H1 (cell line): ENCODE measurements at regions not wholly inside any gene's neighbourhood (a gene's known extent, or its start where the extent isn't known, plus 50 kb on each side); places are given as distances from the start of the nearest gene placed in this dataset.

Source experiments
- CTCF ChIA-PET: fragments of 300-600 bp; sonication (Branson Sonifier 250); formaldehyde crosslinking; loops from one replicate; lab custom pipeline; 2021; ENCODE audit not compliant: partially characterized antibody; lab: Charles Lee
- POLR2A ChIA-PET: fragments of 300-600 bp; sonication (Branson Sonifier 250); formaldehyde crosslinking; loops from one replicate; lab custom pipeline; 2021; ENCODE audit warnings: inconsistent platforms; ENCODE audit not compliant: partially characterized antibody; lab: Charles Lee
- DNase-seq, 2 experiments: peaks; one replicate each; pipeline versions ENCODE4 v3.0.0 to v3.0.0-alpha.2; 2010 to 2022; ENCODE audit warnings: low spot score in 2 of 2, low read depth in 1 of 2, mixed read lengths in 1 of 2
- FAIRE-seq: peaks from 2 replicates; lab custom pipeline; 2011; peaks lifted over from hg19 to GRCh38; lab: Jason Lieb, UNC
- H2AFZ ChIP-seq: 2 replicates; pipeline ENCODE4 v1.8.1; 2012; ENCODE audit warnings: low read length, inconsistent platforms
- H2AK5ac ChIP-seq: 2 replicates; pipeline ENCODE4 v1.6.1; 2013; ENCODE audit warnings: low read depth, low read length
- H2BK120ac ChIP-seq: replicated peaks from 2 replicates; pipeline ENCODE3; 2013; ENCODE audit warnings: low read depth, low read length, inconsistent platforms
- H2BK12ac ChIP-seq: 2 replicates; pipeline ENCODE4 v1.6.1; 2013; ENCODE audit warnings: low read depth, low read length
- H2BK15ac ChIP-seq: 2 replicates; pipeline ENCODE4 v1.6.1; 2013; ENCODE audit warnings: low read length
- H2BK20ac ChIP-seq: 2 replicates; pipeline ENCODE4 v1.6.1; 2013; ENCODE audit warnings: low read length
- H2BK5ac ChIP-seq: 2 replicates; pipeline ENCODE4 v1.6.1; 2013; ENCODE audit warnings: low read depth, low read length
- H3K14ac ChIP-seq: 2 replicates; pipeline ENCODE4 v1.6.1; 2013; ENCODE audit warnings: inconsistent platforms; ENCODE audit not compliant: insufficient read length
- H3K18ac ChIP-seq: 2 replicates; pipeline ENCODE4 v1.6.1; 2013; ENCODE audit warnings: low read length; ENCODE audit errors: extremely low read depth
- H3K23ac ChIP-seq: 2 replicates; pipeline ENCODE4 v1.6.1; 2013; ENCODE audit warnings: inconsistent platforms; ENCODE audit not compliant: insufficient read length
- H3K23me2 ChIP-seq: 2 replicates; pipeline ENCODE4 v1.6.1; 2013; ENCODE audit warnings: low read depth, low read length
- H3K27ac ChIP-seq: 2 replicates; pipeline ENCODE4 v1.6.1; 2011; ENCODE audit warnings: low read depth, low read length, inconsistent platforms
- H3K27me3 ChIP-seq, 4 experiments: replicated peaks in 1 of 4; 1 replicate in 1 of 4; 2 replicates in 3 of 4; pipeline versions ENCODE4 v1.6.1 to v1.8.1; 2011 to 2013; ENCODE audit warnings: low read length in 3 of 4, mild to moderate bottlenecking in 3 of 4, inconsistent platforms in 2 of 4, mixed read lengths in 2 of 4, moderate library complexity in 1 of 4; ENCODE audit not compliant: control insufficient read depth in 3 of 4, insufficient read depth in 3 of 4; ENCODE audit errors: extremely low read depth in 1 of 4
- H3K36me3 ChIP-seq, 4 experiments: 2 replicates each; pipeline versions ENCODE4 v1.6.1 to v1.8.1; 2011 to 2013; ENCODE audit warnings: mild to moderate bottlenecking in 4 of 4, low read length in 3 of 4, moderate library complexity in 2 of 4, control low read depth in 1 of 4, inconsistent platforms in 1 of 4; ENCODE audit not compliant: insufficient read depth in 4 of 4, control insufficient read depth in 2 of 4
- H3K4ac ChIP-seq: replicated peaks from 2 replicates; pipeline ENCODE3; 2013; ENCODE audit warnings: low read length, low read depth, mixed read lengths, inconsistent platforms; ENCODE audit not compliant: insufficient read length
- H3K4me1 ChIP-seq, 4 experiments: replicated peaks in 1 of 4; 1 replicate in 1 of 4; 2 replicates in 3 of 4; pipeline versions ENCODE4 v1.6.1 to v1.8.1; 2011 to 2013; ENCODE audit warnings: low read length in 3 of 4, inconsistent platforms in 2 of 4, mixed read lengths in 1 of 4; ENCODE audit not compliant: insufficient read depth in 4 of 4, control insufficient read depth in 3 of 4
- H3K4me2 ChIP-seq, 2 experiments: 2 replicates each; pipeline versions ENCODE4 v1.6.1 to v1.8.1; 2011 to 2013; ENCODE audit warnings: low read depth in 2 of 2, low read length in 2 of 2, control low read depth in 1 of 2, inconsistent platforms in 1 of 2, mild to moderate bottlenecking in 1 of 2; ENCODE audit not compliant: insufficient read depth in 1 of 2
- H3K4me3 ChIP-seq, 4 experiments: fragments of 200-600, 300-600 bp in 1 of 4; sonication (generic), shearing (Covaris generic), sonication (Bioruptor Twin) in 1 of 4; 2 replicates each; pipeline versions ENCODE4 v1.5.1 to v1.8.1; 2011 to 2016; ENCODE audit warnings: low read length in 4 of 4, low read depth in 3 of 4, control low read depth in 2 of 4, inconsistent platforms in 2 of 4, mild to moderate bottlenecking in 2 of 4, mixed read lengths in 1 of 4, moderate library complexity in 1 of 4; ENCODE audit not compliant: insufficient read depth in 2 of 4; ENCODE audit errors: extremely low read depth in 1 of 4
- H3K56ac ChIP-seq: replicated peaks from 2 replicates; pipeline ENCODE3; 2013; ENCODE audit warnings: low read depth, mild to moderate bottlenecking, mixed read lengths, low read length, inconsistent platforms; ENCODE audit not compliant: insufficient read length
- H3K79me1 ChIP-seq: 2 replicates; pipeline ENCODE4 v1.6.1; 2013; ENCODE audit warnings: low read depth, low read length, control low read depth
- H3K79me2 ChIP-seq, 2 experiments: 2 replicates each; pipeline versions ENCODE4 v1.6.1 to v1.8.1; 2012 to 2013; ENCODE audit warnings: low read length in 2 of 2, mild to moderate bottlenecking in 2 of 2, inconsistent platforms in 1 of 2; ENCODE audit not compliant: insufficient read depth in 2 of 2, control insufficient read depth in 1 of 2
- H3K9ac ChIP-seq, 4 experiments: replicated peaks in 1 of 4; 1 replicate in 1 of 4; 2 replicates in 3 of 4; pipeline versions ENCODE4 v1.6.1 to v1.8.1; 2011 to 2013; ENCODE audit warnings: low read depth in 3 of 4, low read length in 3 of 4, control low read depth in 2 of 4, mild to moderate bottlenecking in 2 of 4, moderate library complexity in 2 of 4, inconsistent platforms in 1 of 4; ENCODE audit errors: extremely low read depth in 1 of 4
- H3K9me3 ChIP-seq, 2 experiments: 2 replicates each; pipeline versions ENCODE4 v1.6.1 to v1.8.1; 2012 to 2013; ENCODE audit warnings: mild to moderate bottlenecking in 2 of 2, moderate library complexity in 2 of 2, control low read depth in 1 of 2, inconsistent platforms in 1 of 2, low read depth in 1 of 2, low read length in 1 of 2, mixed read lengths in 1 of 2; ENCODE audit not compliant: insufficient read depth in 2 of 2
- H4K20me1 ChIP-seq, 2 experiments: replicated peaks in 1 of 2; 2 replicates each; pipeline versions ENCODE3 to v1.8.1; 2011 to 2013; ENCODE audit warnings: inconsistent platforms in 2 of 2, low read length in 2 of 2, mild to moderate bottlenecking in 1 of 2; ENCODE audit not compliant: insufficient read depth in 2 of 2, control insufficient read depth in 1 of 2
- H4K5ac ChIP-seq: 2 replicates; pipeline ENCODE4 v1.6.1; 2013; ENCODE audit warnings: low read length, low read depth, mixed read lengths, inconsistent platforms; ENCODE audit not compliant: insufficient read length
- H4K8ac ChIP-seq: 2 replicates; pipeline ENCODE4 v1.8.0; 2013; ENCODE audit warnings: mild to moderate bottlenecking, moderate library complexity, low read length, inconsistent platforms; ENCODE audit not compliant: insufficient read depth; ENCODE audit errors: extremely low read depth
- H4K91ac ChIP-seq: replicated peaks from 2 replicates; pipeline ENCODE3; 2013; ENCODE audit warnings: low read length, mixed read lengths, inconsistent platforms; ENCODE audit not compliant: insufficient read length
- ATF3 ChIP-seq: IDR thresholded peaks from 2 replicates; pipeline ENCODE4 v1.6.1; 2011; ENCODE audit warnings: low read depth, mild to moderate bottlenecking, low read length; ENCODE audit not compliant: insufficient read depth
- CREB1 ChIP-seq: IDR thresholded peaks from 2 replicates; pipeline ENCODE4 v1.6.1; 2012; ENCODE audit warnings: inconsistent platforms
- CTBP2 ChIP-seq: IDR thresholded peaks from 2 replicates; pipeline ENCODE4 v1.7.0; 2011; ENCODE audit warnings: borderline replicate concordance, mild to moderate bottlenecking, moderate library complexity, mixed read lengths, low read length; ENCODE audit not compliant: insufficient read depth, insufficient read length
- EZH2 ChIP-seq: fragments of 200-600 bp; sonication (generic); IDR thresholded peaks from 2 replicates; pipeline ENCODE4 v1.7.1; 2012; ENCODE audit warnings: low read depth, mild to moderate bottlenecking, moderate library complexity, low read length, inconsistent platforms; ENCODE audit not compliant: severe bottlenecking
- HDAC6 ChIP-seq: IDR thresholded peaks from one replicate; pipeline ENCODE4 v1.7.1; 2012; ENCODE audit warnings: low read depth, mild to moderate bottlenecking, inconsistent platforms, low read length, moderate library complexity
- KDM1A ChIP-seq: fragments of 200-600, 300-600 bp; sonication (generic); IDR thresholded peaks from 2 replicates; pipeline ENCODE4 v1.7.1; 2016; ENCODE audit warnings: mild to moderate bottlenecking, low read length, borderline replicate concordance
- KDM4A ChIP-seq: IDR thresholded peaks from one replicate; pipeline ENCODE4 v1.7.1; 2012; ENCODE audit warnings: low read depth, mild to moderate bottlenecking, moderate library complexity, low read length, inconsistent platforms; ENCODE audit not compliant: severe bottlenecking
- MAFK ChIP-seq: IDR thresholded peaks from 2 replicates; pipeline ENCODE4 v1.6.1; 2012; ENCODE audit warnings: low read depth, mild to moderate bottlenecking, improper control_type of control experiment, low read length
- NANOG ChIP-seq: IDR thresholded peaks from 2 replicates; pipeline ENCODE4 v1.6.1; 2011; ENCODE audit warnings: low read length, low read depth, mild to moderate bottlenecking, inconsistent platforms; ENCODE audit not compliant: insufficient read depth, poor library complexity, severe bottlenecking
- POLR2A ChIP-seq, 2 experiments: IDR thresholded peaks; 1 replicate in 1 of 2; 2 replicates in 1 of 2; pipeline ENCODE4 v1.6.1; 2011; ENCODE audit warnings: low read depth in 2 of 2, low read length in 2 of 2, mild to moderate bottlenecking in 2 of 2; ENCODE audit errors: control extremely low read depth in 1 of 2
- SIX5 ChIP-seq: IDR thresholded peaks from 2 replicates; pipeline ENCODE4 v1.6.1; 2011; ENCODE audit warnings: mild to moderate bottlenecking, low read depth, low read length
- SP2 ChIP-seq: IDR thresholded peaks from 2 replicates; pipeline ENCODE4 v1.6.1; 2012; ENCODE audit warnings: mild to moderate bottlenecking, low read length, inconsistent platforms
- SUZ12 ChIP-seq: fragments of 200-600 bp; sonication (generic); IDR thresholded peaks from 2 replicates; pipeline ENCODE4 v1.6.1; 2012; ENCODE audit warnings: mild to moderate bottlenecking, inconsistent platforms, low read length, moderate library complexity, mixed read lengths
- WGBS, 2 experiments: shearing (Covaris generic) in 1 of 2; methylation state at CpG; one replicate each; pipeline versions ENCODE4 v1.1.6 to v1.1.7; 2013 to 2015; ENCODE audit warnings: low lambda C conversion rate in 2 of 2, mixed read lengths in 2 of 2, inconsistent platforms in 1 of 2, low coverage in 1 of 2, missing lambda C conversion rate in 1 of 2; ENCODE audit not compliant: insufficient replicate concordance in 2 of 2, insufficient coverage in 1 of 2, insufficient read length in 1 of 2; ENCODE audit errors: extremely low coverage in 1 of 2, missing lambda C conversion rate in 1 of 2; 5-methylcytosine and 5-hydroxymethylcytosine counted together

- Histone ChIP-seq H2BK12ac (no peak overlapping the region), H3K14ac (no peak overlapping the region), H3K18ac (no peak overlapping the region), H3K23me2 (no peaks in the 10 kb centered on the region), H3K4me2 (no peak overlapping the region), H3K4me1 (peaks cover 0 to 4% (median 0%) of the 10 kb centered on the region in 4 experiments; a peak in 2 of 7 replicates), H4K20me1 (no peaks in the 10 kb centered on the region), H3K4ac (no peak overlapping the region), H3K79me2 (no peaks in the 10 kb centered on the region), H2AFZ (no peak overlapping the region), H3K27me3 (no peaks in the 10 kb centered on the region), H2BK120ac (no peak overlapping the region), H3K79me1 (no peaks in the 10 kb centered on the region), H3K36me3 (no peaks in the 10 kb centered on the region), H2BK15ac (no peak overlapping the region), H3K27ac (no peak overlapping the region), H2BK20ac (no peak overlapping the region), H4K91ac (no peak overlapping the region), H3K23ac (no peak overlapping the region), H3K4me3 (no peak overlapping the region), H2BK5ac (no peak overlapping the region), H2AK5ac (no peak overlapping the region), H4K5ac (no peak overlapping the region), H3K9ac (no peak overlapping the region), H4K8ac (no peak overlapping the region), H3K56ac (no peak overlapping the region), H3K9me3 (peaks cover 0 to 2% of the 10 kb centered on the region in 2 experiments; a peak in 1 of 4 replicates)
- ChIA-PET POLR2A (no interaction called here), CTCF (interaction anchor here (0.7 kb wide), 1 partner anchor 36 kb away, joined by 3 read pairs; no protein-coding TSS in a partner anchor)
- WGBS, 2 experiments = 90% methylated on average over 6 of the region's 6 CpGs; no CpG with 5 or more reads in 1 of the 2 experiments
- FAIRE-seq (no peak), DNase-seq (no peak)
- TF ChIP-seq SIX5 (no peak), POLR2A (IDR thresholded peaks at IDR 0.05; ENCODE audit: control extremely low read depth in 1 of 2, low read depth in 2 of 2, low read length in 2 of 2) (no peak), EZH2 (no peak), KDM4A (no peak), SUZ12 (no peak), NANOG (no peak), HDAC6 (no peak), ATF3 (no peak), KDM1A (no peak), CREB1 (no peak), SP2 (no peak), CTBP2 (no peak), MAFK (no peak)
Observed at GRCh38 chr2:23235736-23236135, 149.2 kb upstream of the KLHL29 start.
